Trophoblast cell (in vitro differentiated cells and primary cell): ENCODE measurements at regions not wholly inside any gene's neighbourhood (a gene's known extent, or its start where the extent isn't known, plus 50 kb on each side); places are given as distances from the start of the nearest gene placed in this dataset.
"Not testable (repeated sequence)": the region's sequence is repeated elsewhere in the genome, so short reads cannot be mapped to it uniquely, and the experiment has no call there.

Experiments used
- DNase-seq, 2 donors: peaks; one replicate each; pipeline ENCODE4 v3.0.0-alpha.2; 2016
- H2AFZ ChIP-seq: 2 replicates; pipeline ENCODE4 v1.6.1; 2013; ENCODE audit warnings: low read length, moderate library complexity, mild to moderate bottlenecking; ENCODE audit not compliant: insufficient read depth, poor library complexity
- H2AK5ac ChIP-seq: 2 replicates; pipeline ENCODE4 v1.6.1; 2013; ENCODE audit warnings: mild to moderate bottlenecking, low read length
- H2BK120ac ChIP-seq: 2 replicates; pipeline ENCODE4 v1.6.1; 2013; ENCODE audit warnings: low read length, mild to moderate bottlenecking, moderate library complexity; ENCODE audit not compliant: insufficient read depth, poor library complexity
- H2BK12ac ChIP-seq: 2 replicates; pipeline ENCODE4 v1.6.1; 2013; ENCODE audit warnings: mild to moderate bottlenecking, low read length, moderate library complexity
- H2BK5ac ChIP-seq: 2 replicates; pipeline ENCODE4 v1.6.1; 2013; ENCODE audit warnings: low read length, low read depth, moderate library complexity, mild to moderate bottlenecking; ENCODE audit not compliant: poor library complexity
- H3K14ac ChIP-seq: 2 replicates; pipeline ENCODE4 v1.6.1; 2013; ENCODE audit warnings: mild to moderate bottlenecking, low read length
- H3K18ac ChIP-seq: 2 replicates; pipeline ENCODE4 v1.6.1; 2013; ENCODE audit warnings: mild to moderate bottlenecking, low read length
- H3K23ac ChIP-seq: 2 replicates; pipeline ENCODE4 v1.6.1; 2013; ENCODE audit warnings: low read length
- H3K27ac ChIP-seq: 2 replicates; pipeline ENCODE4 v1.5.1; 2013; ENCODE audit warnings: low read depth, mild to moderate bottlenecking, inconsistent platforms, low read length, moderate library complexity
- H3K27me3 ChIP-seq: 2 replicates; pipeline ENCODE4 v1.6.1; 2013; ENCODE audit warnings: inconsistent platforms, mild to moderate bottlenecking, low read length, moderate library complexity; ENCODE audit not compliant: insufficient read depth
- H3K36me3 ChIP-seq, 2 experiments: 1 replicate in 1 of 2; 2 replicates in 1 of 2; pipeline ENCODE4 v1.6.1; 2013; ENCODE audit warnings: low read length in 2 of 2, mild to moderate bottlenecking in 2 of 2, moderate library complexity in 1 of 2; ENCODE audit not compliant: insufficient read depth in 2 of 2, control insufficient read depth in 1 of 2
- H3K4ac ChIP-seq: 2 replicates; pipeline ENCODE4 v1.6.1; 2013; ENCODE audit warnings: low read depth, mild to moderate bottlenecking, low read length, moderate library complexity
- H3K4me1 ChIP-seq, 2 experiments: 1 replicate in 1 of 2; 2 replicates in 1 of 2; pipeline ENCODE4 v1.6.1; 2013; ENCODE audit warnings: low read length in 2 of 2, mild to moderate bottlenecking in 2 of 2, moderate library complexity in 1 of 2; ENCODE audit not compliant: insufficient read depth in 2 of 2, control insufficient read depth in 1 of 2
- H3K4me2 ChIP-seq: 2 replicates; pipeline ENCODE4 v1.6.1; 2013; ENCODE audit warnings: inconsistent platforms, mild to moderate bottlenecking, low read length, moderate library complexity
- H3K4me3 ChIP-seq: 2 replicates; pipeline ENCODE4 v1.5.1; 2013; ENCODE audit warnings: mild to moderate bottlenecking, low read depth, low read length, inconsistent platforms
- H3K79me1 ChIP-seq: one replicate; pipeline ENCODE4 v1.6.1; 2013; ENCODE audit warnings: low read length
- H3K79me2 ChIP-seq: 2 replicates; pipeline ENCODE4 v1.6.1; 2013; ENCODE audit warnings: low read length, mild to moderate bottlenecking; ENCODE audit not compliant: control insufficient read depth, insufficient read depth, poor library complexity
- H3K9ac ChIP-seq: 2 replicates; pipeline ENCODE4 v1.6.1; 2013; ENCODE audit warnings: mild to moderate bottlenecking, low read length
- H3K9me3 ChIP-seq: 2 replicates; pipeline ENCODE4 v1.6.1; 2013; ENCODE audit warnings: low read depth, mild to moderate bottlenecking, control low read depth, inconsistent platforms, low read length; ENCODE audit not compliant: insufficient read depth
- H4K12ac ChIP-seq: 2 replicates; pipeline ENCODE4 v1.6.1; 2013; ENCODE audit warnings: low read depth, mild to moderate bottlenecking, low read length, moderate library complexity
- H4K8ac ChIP-seq: 2 replicates; pipeline ENCODE4 v1.6.1; 2013; ENCODE audit warnings: low read depth, mild to moderate bottlenecking, low read length, moderate library complexity
- H4K91ac ChIP-seq: one replicate; pipeline ENCODE4 v1.6.1; 2013; ENCODE audit warnings: low read depth, mild to moderate bottlenecking, low read length, moderate library complexity
- WGBS: extraction: QIAGEN DNeasy Blood & Tissue Kit; methylation state at CpG from one replicate; pipeline ENCODE4 v1.1.7; 2013; ENCODE audit warnings: missing lambda C conversion rate; ENCODE audit not compliant: insufficient read length, insufficient coverage; ENCODE audit errors: extremely low coverage; 5-methylcytosine and 5-hydroxymethylcytosine counted together

DNA sequence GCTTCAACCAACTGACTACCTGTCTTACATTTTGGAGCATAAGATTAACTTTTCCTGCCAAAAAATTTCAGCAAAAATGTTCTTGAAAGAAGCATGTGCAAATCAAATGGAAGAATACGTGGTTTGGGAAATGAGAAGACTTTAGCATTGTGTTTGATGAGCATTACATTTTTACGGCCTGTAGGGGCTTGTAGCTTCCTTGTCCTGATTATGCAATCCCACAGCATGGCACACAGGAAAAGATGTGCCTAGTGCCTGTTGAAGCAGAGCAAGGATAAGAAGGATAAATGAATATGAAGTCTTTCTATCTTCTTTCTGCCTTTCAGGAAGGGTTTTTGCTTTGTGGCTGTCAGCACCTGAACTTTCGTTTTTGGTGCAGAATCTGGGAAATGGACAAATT, 134.1 kb upstream of the PALS2 start:
- not testable (repeated sequence) for H4K12ac ChIP-seq, H4K91ac ChIP-seq, H3K9me3 ChIP-seq, H3K36me3 ChIP-seq, H3K18ac ChIP-seq, DNase-seq, H3K27ac ChIP-seq, H3K4me1 ChIP-seq, H3K4me2 ChIP-seq, H3K4me3 ChIP-seq, H3K9ac ChIP-seq, H2AK5ac ChIP-seq, H3K23ac ChIP-seq, H3K27me3 ChIP-seq, H4K8ac ChIP-seq, H2AFZ ChIP-seq, H2BK12ac ChIP-seq, H2BK5ac ChIP-seq, H2BK120ac ChIP-seq, H3K14ac ChIP-seq, H3K79me2 ChIP-seq, H3K79me1 ChIP-seq, H3K4ac ChIP-seq
- WGBS = no CpG with 5 or more reads among the region's 3 CpGs

DNA sequence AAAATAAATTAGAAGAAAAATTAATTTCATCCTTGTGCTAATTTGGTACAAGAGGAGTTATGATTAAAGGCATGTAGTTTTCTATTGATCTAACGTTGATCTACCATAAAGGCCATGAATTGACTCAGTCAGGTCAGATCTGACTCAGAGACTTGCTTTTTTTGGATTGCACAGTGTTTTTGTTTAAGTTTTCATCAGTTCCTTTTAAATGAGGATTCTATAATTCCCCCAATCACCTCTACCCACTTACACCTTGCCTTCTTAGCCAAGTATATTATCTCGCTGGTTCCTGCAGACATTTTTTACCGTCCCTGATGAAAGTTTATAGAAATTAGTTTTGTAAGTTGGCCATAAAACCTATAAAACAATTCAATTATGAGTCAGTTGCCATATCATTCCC, 132.4 kb upstream of the PALS2 start:
- no peak overlapping the region for H3K4ac ChIP-seq
- H2AK5ac ChIP-seq = no peak overlapping the region
- no peak overlapping the region for H2AFZ ChIP-seq
- H3K4me1 ChIP-seq = no peaks in the 10 kb centered on the region
- H2BK12ac ChIP-seq = no peak overlapping the region
- H3K79me1 ChIP-seq = no peaks in the 10 kb centered on the region
- no peaks in the 10 kb centered on the region for H3K36me3 ChIP-seq
- no peaks in the 10 kb centered on the region for H3K79me2 ChIP-seq
- peaks cover 2% of the 10 kb centered on the region for H3K9me3 ChIP-seq
- no peak overlapping the region for H3K9ac ChIP-seq
- no peaks in the 10 kb centered on the region for H3K27me3 ChIP-seq
- no peak overlapping the region for H3K27ac ChIP-seq
- no peak overlapping the region for H3K23ac ChIP-seq
- no peak overlapping the region for H3K14ac ChIP-seq
- no CpG with 5 or more reads among the region's 3 CpGs for WGBS
- H2BK5ac ChIP-seq = no peak overlapping the region
- H4K8ac ChIP-seq = no peak overlapping the region
- no peak overlapping the region for H3K4me2 ChIP-seq
- H3K18ac ChIP-seq = no peak overlapping the region
- no peak overlapping the region for H4K91ac ChIP-seq
- no peak for DNase-seq
- H2BK120ac ChIP-seq = no peak overlapping the region
- H4K12ac ChIP-seq = no peak overlapping the region
- no peak overlapping the region for H3K4me3 ChIP-seq

DNA sequence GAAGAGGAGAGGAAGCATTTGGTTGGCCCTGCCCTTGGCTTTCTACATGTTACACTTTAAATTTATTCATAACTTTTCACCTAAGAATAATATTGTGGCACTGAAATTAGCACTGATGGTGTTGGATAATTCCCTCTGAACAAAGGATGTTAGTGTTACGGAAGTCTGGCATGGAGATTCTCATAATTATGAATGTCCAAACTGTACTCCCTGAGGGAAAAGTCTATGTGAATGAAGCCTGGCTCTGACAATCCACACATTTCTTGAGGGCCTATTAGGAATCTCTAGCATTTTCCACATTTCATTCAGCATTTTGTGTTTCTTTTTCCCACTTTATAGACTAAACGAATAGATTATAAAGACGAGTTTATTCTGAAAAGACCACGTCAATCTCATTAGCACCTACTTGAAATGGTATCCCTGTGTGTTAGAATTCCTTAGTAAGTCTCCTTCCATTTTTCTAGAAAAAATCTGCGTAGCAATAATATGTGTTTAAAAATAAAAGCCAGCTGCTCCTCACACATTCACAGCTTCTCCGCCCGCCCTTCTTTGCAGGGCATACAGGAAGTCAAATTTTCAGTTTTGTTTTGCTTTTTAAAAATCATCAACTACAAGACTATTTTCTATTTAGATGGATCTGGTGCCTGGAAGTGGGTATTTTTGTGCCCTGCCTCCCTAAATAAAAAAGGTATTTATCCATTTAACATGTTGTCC, 131.8 kb upstream of the PALS2 start:
- Histone ChIP-seq H3K27me3 (no peaks in the 10 kb centered on the region), H3K9ac (no peak overlapping the region), H4K8ac (no peak overlapping the region), H3K4ac (no peak overlapping the region), H4K12ac (no peak overlapping the region), H4K91ac (no peak overlapping the region), H2BK5ac (no peak overlapping the region), H2BK12ac (no peak overlapping the region), H3K9me3 (peaks cover 2% of the 10 kb centered on the region), H3K36me3 (no peaks in the 10 kb centered on the region), H3K14ac (no peak overlapping the region), H3K79me2 (no peaks in the 10 kb centered on the region), H2AFZ (no peak overlapping the region), H3K23ac (no peak overlapping the region), H3K4me1 (no peaks in the 10 kb centered on the region), H3K27ac (no peak overlapping the region), H2AK5ac (no peak overlapping the region), H2BK120ac (no peak overlapping the region), H3K4me3 (no peak overlapping the region), H3K4me2 (no peak overlapping the region), H3K18ac (no peak overlapping the region), H3K79me1 (no peaks in the 10 kb centered on the region)
- no CpG with 5 or more reads among the region's 7 CpGs for WGBS
- no peak for DNase-seq

DNA sequence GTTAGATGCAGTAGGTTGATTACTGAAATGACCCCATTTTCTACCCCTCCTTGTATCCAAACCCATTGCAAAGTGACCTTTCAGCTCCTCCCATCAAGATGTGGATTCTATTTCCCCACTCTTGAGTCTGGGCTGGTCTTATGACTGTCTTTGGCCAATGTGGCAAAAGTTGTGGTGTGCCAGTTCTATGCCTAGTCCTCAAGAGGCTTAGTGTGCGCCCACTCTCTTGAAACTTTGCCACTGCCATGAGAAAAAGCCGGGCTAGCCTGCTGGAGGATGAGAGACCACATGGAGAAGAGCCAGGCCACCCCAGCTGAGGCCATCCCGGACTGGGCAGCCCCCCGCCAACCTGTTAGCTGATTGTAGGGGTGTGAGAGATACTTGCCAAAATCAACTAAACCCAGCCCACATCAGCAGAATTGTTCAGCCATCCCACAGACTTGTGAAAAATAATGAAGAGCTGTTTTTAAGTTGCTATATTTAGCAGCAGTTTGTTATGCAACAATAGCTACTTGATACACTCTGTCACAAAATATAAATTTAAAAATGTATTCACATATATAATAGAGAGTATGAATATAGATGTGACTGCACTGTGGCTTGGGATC, 131.0 kb upstream of the PALS2 start:
- H3K4me2 ChIP-seq = no peak overlapping the region
- no peak overlapping the region for H3K14ac ChIP-seq
- no peak overlapping the region for H3K27ac ChIP-seq
- H3K4me1 ChIP-seq = no peaks in the 10 kb centered on the region
- no peaks in the 10 kb centered on the region for H3K36me3 ChIP-seq
- no peak overlapping the region for H2BK5ac ChIP-seq
- H4K12ac ChIP-seq = no peak overlapping the region
- H3K4ac ChIP-seq = no peak overlapping the region
- H2BK120ac ChIP-seq = no peak overlapping the region
- H3K23ac ChIP-seq = no peak overlapping the region
- no CpG with 5 or more reads among the region's 4 CpGs for WGBS
- peaks cover 2% of the 10 kb centered on the region for H3K9me3 ChIP-seq
- no peak overlapping the region for H3K4me3 ChIP-seq
- no peak overlapping the region for H4K91ac ChIP-seq
- no peak overlapping the region for H2BK12ac ChIP-seq
- H3K79me1 ChIP-seq = no peaks in the 10 kb centered on the region
- H4K8ac ChIP-seq = no peak overlapping the region
- no peak overlapping the region for H3K9ac ChIP-seq
- no peaks in the 10 kb centered on the region for H3K79me2 ChIP-seq
- no peaks in the 10 kb centered on the region for H3K27me3 ChIP-seq
- no peak overlapping the region for H3K18ac ChIP-seq
- no peak for DNase-seq
- no peak overlapping the region for H2AFZ ChIP-seq
- no peak overlapping the region for H2AK5ac ChIP-seq
